Loucy (cell line): ENCODE measurements at regions not wholly inside any gene's neighbourhood (a gene's known extent, or its start where the extent isn't known, plus 50 kb on each side); places are given as distances from the start of the nearest gene placed in this dataset.

Experiments used
- CTCF ChIP-seq: fragments of 200-600 bp; sonication (generic); conservative IDR thresholded peaks from 2 replicates; pipeline ENCODE4 v1.5.1; 2014; ENCODE audit warnings: mild to moderate bottlenecking, antibody characterized with exemption, low read length
- EZH2phosphoT487 ChIP-seq: fragments of 200-600 bp; IDR thresholded peaks from 2 replicates; pipeline ENCODE4 v1.6.1; 2018; ENCODE audit warnings: antibody characterized with exemption, mild to moderate bottlenecking, moderate library complexity, borderline replicate concordance

GRCh38 chr14:27958757-27959156, 807.8 kb upstream of the FOXG1 start:
- no peak for TF ChIP-seq CTCF
- no peak for TF ChIP-seq EZH2phosphoT487
